ENCODE measurements at regions not wholly inside any gene's neighbourhood (a gene's known extent, or its start where the extent isn't known, plus 50 kb on each side); places are given as distances from the start of the nearest gene placed in this dataset.

DNA sequence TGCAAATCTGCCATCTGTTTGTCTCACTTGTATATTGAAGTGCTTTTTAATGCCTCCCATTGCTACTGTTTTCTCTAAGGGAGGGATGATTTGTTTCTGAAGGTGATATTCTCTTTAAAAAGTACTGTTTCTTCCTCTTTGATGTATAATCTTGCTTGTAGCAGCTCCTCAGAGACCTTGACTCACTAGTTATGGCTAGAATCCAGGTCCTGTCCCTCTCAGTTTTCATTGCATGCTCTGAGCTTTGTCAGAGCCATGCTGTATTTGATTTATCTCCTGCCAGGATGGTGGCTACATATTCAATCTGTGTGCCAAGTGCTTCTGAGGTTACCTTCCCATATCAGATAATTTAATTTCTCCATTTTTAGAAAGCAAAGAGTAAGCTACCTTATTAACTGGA lies 56.0 kb downstream of the GLUD2 start:
- TF ChIP-seq RAD21 (IDR thresholded peaks at IDR 0.05) (no peak), GABPA (IDR thresholded peaks at IDR 0.05 in 1 of 2, conservative IDR thresholded peaks at IDR 0.05 in 1 of 2) (no peak)
- TF ChIP-seq, protein P1, sequence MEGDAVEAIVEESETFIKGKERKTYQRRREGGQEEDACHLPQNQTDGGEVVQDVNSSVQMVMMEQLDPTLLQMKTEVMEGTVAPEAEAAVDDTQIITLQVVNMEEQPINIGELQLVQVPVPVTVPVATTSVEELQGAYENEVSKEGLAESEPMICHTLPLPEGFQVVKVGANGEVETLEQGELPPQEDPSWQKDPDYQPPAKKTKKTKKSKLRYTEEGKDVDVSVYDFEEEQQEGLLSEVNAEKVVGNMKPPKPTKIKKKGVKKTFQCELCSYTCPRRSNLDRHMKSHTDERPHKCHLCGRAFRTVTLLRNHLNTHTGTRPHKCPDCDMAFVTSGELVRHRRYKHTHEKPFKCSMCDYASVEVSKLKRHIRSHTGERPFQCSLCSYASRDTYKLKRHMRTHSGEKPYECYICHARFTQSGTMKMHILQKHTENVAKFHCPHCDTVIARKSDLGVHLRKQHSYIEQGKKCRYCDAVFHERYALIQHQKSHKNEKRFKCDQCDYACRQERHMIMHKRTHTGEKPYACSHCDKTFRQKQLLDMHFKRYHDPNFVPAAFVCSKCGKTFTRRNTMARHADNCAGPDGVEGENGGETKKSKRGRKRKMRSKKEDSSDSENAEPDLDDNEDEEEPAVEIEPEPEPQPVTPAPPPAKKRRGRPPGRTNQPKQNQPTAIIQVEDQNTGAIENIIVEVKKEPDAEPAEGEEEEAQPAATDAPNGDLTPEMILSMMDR (IDR thresholded peaks at IDR 0.05; ENCODE audit: low read depth, low read length, missing input control): no peak
- TF ChIP-seq, protein P2, sequence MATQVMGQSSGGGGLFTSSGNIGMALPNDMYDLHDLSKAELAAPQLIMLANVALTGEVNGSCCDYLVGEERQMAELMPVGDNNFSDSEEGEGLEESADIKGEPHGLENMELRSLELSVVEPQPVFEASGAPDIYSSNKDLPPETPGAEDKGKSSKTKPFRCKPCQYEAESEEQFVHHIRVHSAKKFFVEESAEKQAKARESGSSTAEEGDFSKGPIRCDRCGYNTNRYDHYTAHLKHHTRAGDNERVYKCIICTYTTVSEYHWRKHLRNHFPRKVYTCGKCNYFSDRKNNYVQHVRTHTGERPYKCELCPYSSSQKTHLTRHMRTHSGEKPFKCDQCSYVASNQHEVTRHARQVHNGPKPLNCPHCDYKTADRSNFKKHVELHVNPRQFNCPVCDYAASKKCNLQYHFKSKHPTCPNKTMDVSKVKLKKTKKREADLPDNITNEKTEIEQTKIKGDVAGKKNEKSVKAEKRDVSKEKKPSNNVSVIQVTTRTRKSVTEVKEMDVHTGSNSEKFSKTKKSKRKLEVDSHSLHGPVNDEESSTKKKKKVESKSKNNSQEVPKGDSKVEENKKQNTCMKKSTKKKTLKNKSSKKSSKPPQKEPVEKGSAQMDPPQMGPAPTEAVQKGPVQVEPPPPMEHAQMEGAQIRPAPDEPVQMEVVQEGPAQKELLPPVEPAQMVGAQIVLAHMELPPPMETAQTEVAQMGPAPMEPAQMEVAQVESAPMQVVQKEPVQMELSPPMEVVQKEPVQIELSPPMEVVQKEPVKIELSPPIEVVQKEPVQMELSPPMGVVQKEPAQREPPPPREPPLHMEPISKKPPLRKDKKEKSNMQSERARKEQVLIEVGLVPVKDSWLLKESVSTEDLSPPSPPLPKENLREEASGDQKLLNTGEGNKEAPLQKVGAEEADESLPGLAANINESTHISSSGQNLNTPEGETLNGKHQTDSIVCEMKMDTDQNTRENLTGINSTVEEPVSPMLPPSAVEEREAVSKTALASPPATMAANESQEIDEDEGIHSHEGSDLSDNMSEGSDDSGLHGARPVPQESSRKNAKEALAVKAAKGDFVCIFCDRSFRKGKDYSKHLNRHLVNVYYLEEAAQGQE (IDR thresholded peaks at IDR 0.05): no peak
